HepG2 (cell line): ENCODE measurements at regions not wholly inside any gene's neighbourhood (a gene's known extent, or its start where the extent isn't known, plus 50 kb on each side); places are given as distances from the start of the nearest gene placed in this dataset.

Experiments used
- ATF1 ChIP-seq: IDR thresholded peaks from 2 replicates; pipeline ENCODE4 v1.6.1; 2016; ENCODE audit warnings: mild to moderate bottlenecking, control low read depth
- BORCS8-MEF2B ChIP-seq: sonication (generic); formaldehyde crosslinking; IDR thresholded peaks from 2 replicates; pipeline ENCODE4 v1.8.0; 2022; ENCODE audit warnings: mild to moderate bottlenecking, missing genetic modification reagents
- CSRNP1 ChIP-seq: sonication (generic); formaldehyde crosslinking; IDR thresholded peaks from 2 replicates; pipeline ENCODE4 v1.8.1; 2023; ENCODE audit warnings: mild to moderate bottlenecking, missing genetic modification reagents
- DNMT1 ChIP-seq: sonication (generic); formaldehyde crosslinking; IDR thresholded peaks from 2 replicates; pipeline ENCODE4 v1.5.1; 2020; ENCODE audit warnings: mild to moderate bottlenecking, missing genetic modification reagents
- DPF2 ChIP-seq: sonication (generic); formaldehyde crosslinking; IDR thresholded peaks from 2 replicates; pipeline ENCODE4 v1.4.0; 2020; ENCODE audit warnings: mild to moderate bottlenecking, low read depth, missing genetic modification reagents, borderline replicate concordance
- FOXM1 ChIP-seq: sonication (generic); formaldehyde crosslinking; IDR thresholded peaks from 2 replicates; pipeline ENCODE4 v1.5.0; 2020; ENCODE audit warnings: missing genetic modification reagents
- GPBP1L1 ChIP-seq: sonication (generic); formaldehyde crosslinking; IDR thresholded peaks from 2 replicates; pipeline ENCODE4 v1.5.0; 2020; ENCODE audit warnings: mild to moderate bottlenecking, missing genetic modification reagents
- PBX2 ChIP-seq: IDR thresholded peaks from 2 replicates; pipeline ENCODE4 v1.6.1; 2016; ENCODE audit warnings: control low read depth
- POLR2AphosphoS5 ChIP-seq: IDR thresholded peaks from 2 replicates; pipeline ENCODE4 v1.6.1; 2012; ENCODE audit warnings: low read depth, low read length
- SOX6 ChIP-seq, 2 experiments: fragments of 450-650 bp in 1 of 2; sonication (generic) in 1 of 2; formaldehyde crosslinking in 1 of 2; IDR thresholded peaks; 2 replicates each; pipeline versions ENCODE4 v1.4.0 to v1.6.1; 2017 to 2020; ENCODE audit warnings: antibody characterized with exemption in 1 of 2, mild to moderate bottlenecking in 1 of 2, missing genetic modification reagents in 1 of 2
- TBL1XR1 ChIP-seq: fragments of 150-350 bp; IDR thresholded peaks from 2 replicates; pipeline ENCODE4 v1.6.1; 2014; ENCODE audit warnings: borderline replicate concordance, low read length; ENCODE audit not compliant: partially characterized antibody
- TCF12 ChIP-seq, 2 experiments: fragments of 450-650 bp in 1 of 2; sonication (generic) in 1 of 2; formaldehyde crosslinking in 1 of 2; IDR thresholded peaks; 2 replicates each; pipeline versions ENCODE4 v1.6.1 to v1.8.0; 2017 to 2022; ENCODE audit warnings: antibody characterized with exemption in 1 of 2, mild to moderate bottlenecking in 1 of 2, missing genetic modification reagents in 1 of 2, moderate library complexity in 1 of 2
- TFAP4 ChIP-seq: sonication (generic); IDR thresholded peaks from 2 replicates; pipeline ENCODE4 v1.6.1; 2016; ENCODE audit warnings: low read depth, borderline replicate concordance
- ZHX2 ChIP-seq, 2 experiments: sonication (generic) in 1 of 2; formaldehyde crosslinking in 1 of 2; IDR thresholded peaks; 2 replicates each; pipeline versions ENCODE4 v1.6.1 to v1.9.0; 2014 to 2022; ENCODE audit warnings: antibody characterized with exemption in 1 of 2, borderline replicate concordance in 1 of 2, inconsistent platforms in 1 of 2, low read depth in 1 of 2, missing genetic modification reagents in 1 of 2
- ZNF225 ChIP-seq: sonication (generic); formaldehyde crosslinking; IDR thresholded peaks from 2 replicates; pipeline ENCODE4 v1.4.0; 2020; ENCODE audit warnings: mild to moderate bottlenecking, missing genetic modification reagents
- ZNF30 ChIP-seq: sonication (generic); formaldehyde crosslinking; IDR thresholded peaks from 2 replicates; pipeline ENCODE4 v1.5.0; 2020; ENCODE audit warnings: mild to moderate bottlenecking, missing genetic modification reagents
- ZNF660 ChIP-seq: sonication (generic); formaldehyde crosslinking; IDR thresholded peaks from 2 replicates; pipeline ENCODE4 v1.5.1; 2020; ENCODE audit warnings: mild to moderate bottlenecking, low read depth, missing genetic modification reagents, borderline replicate concordance

- TF ChIP-seq DPF2 (CRISPR knock-in tag): no peak
- peak; percentile 61; the same call in 1 of the 2 replicates for TF ChIP-seq ZNF225
- TF ChIP-seq POLR2AphosphoS5: no peak; the same call in none of the 2 replicates
- no peak for TF ChIP-seq GPBP1L1 (CRISPR knock-in tag)
- no peak for TF ChIP-seq FOXM1 (CRISPR knock-in tag)
- TF ChIP-seq TBL1XR1: no peak
- peak; percentile 73 for TF ChIP-seq BORCS8-MEF2B (CRISPR knock-in tag)
- TF ChIP-seq CSRNP1 (CRISPR knock-in tag): peak; percentile 78; the same call in 1 of the 2 replicates
- peak; percentile 70; the same call in 1 of the 2 replicates for TF ChIP-seq DNMT1
- TF ChIP-seq ZNF30 (CRISPR knock-in tag): no peak; the same call in 1 of the 2 replicates
- TF ChIP-seq TCF12 (IDR thresholded peaks at IDR 0.05): no peak
- peak; percentile 25; the same call in 1 of the 2 replicates for TF ChIP-seq TCF12 (CRISPR knock-in tag; IDR thresholded peaks at IDR 0.05)
- TF ChIP-seq TFAP4: no peak
- no peak for TF ChIP-seq ZNF660 (CRISPR knock-in tag)
- no peak for TF ChIP-seq ATF1
- no peak for TF ChIP-seq PBX2 (CRISPR knock-in tag)
- TF ChIP-seq ZHX2 (IDR thresholded peaks at IDR 0.05; ENCODE audit: low read depth): no peak; the same call in 1 of the 2 replicates
- no peak for TF ChIP-seq ZHX2 (CRISPR knock-in tag; IDR thresholded peaks at IDR 0.05; ENCODE audit: borderline replicate concordance)
- no peak for TF ChIP-seq SOX6 (IDR thresholded peaks at IDR 0.05)
- TF ChIP-seq SOX6 (CRISPR knock-in tag; IDR thresholded peaks at IDR 0.05): peak; percentile 59; the same call in 1 of the 2 replicates
Observed at GRCh38 chr7:65251851-65252620, 121.6 kb upstream of the ZNF92 start (continued).
